Peyer's patch (tissue), 4 donors: ENCODE measurements at regions not wholly inside any gene's neighbourhood (a gene's known extent, or its start where the extent isn't known, plus 50 kb on each side); places are given as distances from the start of the nearest gene placed in this dataset.

Experiments
- POLR2A ChIP-seq, 2 donors: fragments of 450-650 bp; IDR thresholded peaks; one replicate each; pipeline ENCODE4 v1.5.1; 2017; ENCODE audit warnings: antibody characterized with exemption in 2 of 2, mild to moderate bottlenecking in 2 of 2, moderate library complexity in 2 of 2
- TF ChIP-seq, protein P1 (sequence below), 6 experiments: fragments of 450-650 bp in 4 of 6; fragments of 200-600 bp in 2 of 6; sonication (generic) in 1 of 6; IDR thresholded peaks; one replicate each; pipeline ENCODE4 v1.5.1; 2017 to 2019; ENCODE audit warnings: antibody characterized with exemption in 6 of 6, mild to moderate bottlenecking in 3 of 6, moderate library complexity in 1 of 6

DNA sequence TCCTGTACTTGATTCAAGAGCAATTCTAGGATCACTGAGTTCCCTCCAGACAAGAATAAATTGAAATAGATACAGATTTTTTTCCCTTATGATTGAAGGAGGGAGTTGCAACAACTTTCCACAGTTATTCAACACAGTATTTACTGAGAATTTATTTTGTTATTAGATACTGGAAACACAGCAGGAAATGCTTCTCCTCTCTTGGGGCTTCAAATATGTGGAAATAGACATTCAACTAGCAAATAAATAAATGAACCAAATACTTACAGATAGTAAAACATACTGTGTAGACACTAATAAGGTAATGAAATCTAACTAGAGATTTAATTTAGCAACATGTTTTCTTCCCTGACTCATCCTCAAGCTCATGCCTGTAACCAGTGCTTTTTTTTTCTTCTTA is 169.2 kb downstream of the LNPK start:
- no peak for TF ChIP-seq POLR2A (IDR thresholded peaks at IDR 0.05)
- TF ChIP-seq, protein P1, sequence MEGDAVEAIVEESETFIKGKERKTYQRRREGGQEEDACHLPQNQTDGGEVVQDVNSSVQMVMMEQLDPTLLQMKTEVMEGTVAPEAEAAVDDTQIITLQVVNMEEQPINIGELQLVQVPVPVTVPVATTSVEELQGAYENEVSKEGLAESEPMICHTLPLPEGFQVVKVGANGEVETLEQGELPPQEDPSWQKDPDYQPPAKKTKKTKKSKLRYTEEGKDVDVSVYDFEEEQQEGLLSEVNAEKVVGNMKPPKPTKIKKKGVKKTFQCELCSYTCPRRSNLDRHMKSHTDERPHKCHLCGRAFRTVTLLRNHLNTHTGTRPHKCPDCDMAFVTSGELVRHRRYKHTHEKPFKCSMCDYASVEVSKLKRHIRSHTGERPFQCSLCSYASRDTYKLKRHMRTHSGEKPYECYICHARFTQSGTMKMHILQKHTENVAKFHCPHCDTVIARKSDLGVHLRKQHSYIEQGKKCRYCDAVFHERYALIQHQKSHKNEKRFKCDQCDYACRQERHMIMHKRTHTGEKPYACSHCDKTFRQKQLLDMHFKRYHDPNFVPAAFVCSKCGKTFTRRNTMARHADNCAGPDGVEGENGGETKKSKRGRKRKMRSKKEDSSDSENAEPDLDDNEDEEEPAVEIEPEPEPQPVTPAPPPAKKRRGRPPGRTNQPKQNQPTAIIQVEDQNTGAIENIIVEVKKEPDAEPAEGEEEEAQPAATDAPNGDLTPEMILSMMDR (IDR thresholded peaks at IDR 0.05): no peak
